ENCODE measurements at regions not wholly inside any gene's neighbourhood (a gene's known extent, or its start where the extent isn't known, plus 50 kb on each side); places are given as distances from the start of the nearest gene placed in this dataset.

- Mint-ChIP-seq H3K4me1 (no peaks in the 10 kb centered on the region), H3K27ac (no peak overlapping the region), H3K9me3 (ENCODE audit: insufficient read depth) (no peaks in the 10 kb centered on the region), H3K27me3 (peaks cover 12% of the 10 kb centered on the region), H3K4me3 (no peak overlapping the region)
- DNase-seq (peak; percentile 76), ATAC-seq (ENCODE audit: low read depth) (peak; percentile 84)
- ChIA-PET CTCF (interaction anchor here (0.6 to 8.6 kb wide), 31 partner anchors 11 to 494 kb away, joined by 3 to 139 read pairs (median 5); partner anchors contain the start of gene ZNF280B), POLR2A (no interaction called here)
- TF ChIP-seq EZH2 (IDR thresholded peaks at IDR 0.05; ENCODE audit: borderline replicate concordance, insufficient read depth, low read depth, low read length, poor library complexity, severe bottlenecking) (no peak), CTCF (IDR thresholded peaks at IDR 0.05) (peak; percentile 81)
- H3K4me1 ChIP-seq (ENCODE audit: control insufficient read depth in 2 of 2, insufficient read depth in 2 of 2, low read length in 2 of 2): peaks cover 0 to 3% of the 10 kb centered on the region in 2 donors
- H3K36me3 ChIP-seq (replicated peaks in 1 of 2; ENCODE audit: control extremely low read depth in 1 of 2, control insufficient read depth in 1 of 2, extremely low read depth in 1 of 2, insufficient read depth in 2 of 2, low read length in 1 of 2): no peaks in the 10 kb centered on the region
- H3K27me3 ChIP-seq (replicated peaks in 1 of 4; ENCODE audit: control extremely low read depth in 1 of 4, control insufficient read depth in 3 of 4, insufficient read depth in 4 of 4, low read length in 3 of 4): peaks cover 0 to 3% (median 0%) of the 10 kb centered on the region in 4 experiments
- H3K9me3 ChIP-seq (ENCODE audit: control extremely low read depth in 1 of 3, control insufficient read depth in 2 of 3, insufficient read depth in 1 of 3, low read length in 2 of 3): peaks cover 0 to 38% (median 0%) of the 10 kb centered on the region in 3 donors
- intact Hi-C loops (cut with micrococcal nuclease): loop anchor here (1.0 to 2.0 kb wide), 3 partner anchors 23 to 168 kb away; no protein-coding TSS in a partner anchor
- H4K20me1 ChIP-seq (ENCODE audit: control insufficient read depth, insufficient read depth, low read length, poor library complexity, severe bottlenecking): no peaks in the 10 kb centered on the region
- H3K79me2 ChIP-seq (ENCODE audit: control insufficient read depth, insufficient read depth, low read length): no peaks in the 10 kb centered on the region
- no peak overlapping the region for H3K4me2 ChIP-seq (replicated peaks; ENCODE audit: low read depth, low read length, poor library complexity, severe bottlenecking)
- no peak overlapping the region for H3K9ac ChIP-seq (ENCODE audit: low read length)
- H3K4me3 ChIP-seq (ENCODE audit: control extremely low read depth in 1 of 5, extremely low read depth in 1 of 5, insufficient read depth in 1 of 5, low read depth in 2 of 5, low read length in 4 of 5): no peak overlapping the region
- 59% methylated on average over 7 of the region's 9 CpGs for WGBS (ENCODE audit: insufficient coverage)
- H2AFZ ChIP-seq (ENCODE audit: insufficient read depth, low read depth, low read length, poor library complexity, severe bottlenecking): no peak overlapping the region
- no peak overlapping the region for H3K27ac ChIP-seq (ENCODE audit: low read length in 2 of 2)
Measured at GRCh38 chr22:22787786-22788459, 99.7 kb upstream of the IGLL5 start.

- Histone ChIP-seq H2AFZ (ENCODE audit: insufficient read depth, low read depth, low read length, poor library complexity, severe bottlenecking) (no peak overlapping the region), H4K20me1 (ENCODE audit: control insufficient read depth, insufficient read depth, low read length, poor library complexity, severe bottlenecking) (no peaks in the 10 kb centered on the region), H3K79me2 (ENCODE audit: control insufficient read depth, insufficient read depth, low read length) (no peaks in the 10 kb centered on the region), H3K4me3 (ENCODE audit: control extremely low read depth in 1 of 5, extremely low read depth in 1 of 5, insufficient read depth in 1 of 5, low read depth in 2 of 5, low read length in 4 of 5) (no peak overlapping the region), H3K9me3 (ENCODE audit: control extremely low read depth in 1 of 3, control insufficient read depth in 2 of 3, insufficient read depth in 1 of 3, low read length in 2 of 3) (peaks cover 0 to 38% (median 0%) of the 10 kb centered on the region in 3 donors), H3K27me3 (replicated peaks in 1 of 4; ENCODE audit: control extremely low read depth in 1 of 4, control insufficient read depth in 3 of 4, insufficient read depth in 4 of 4, low read length in 3 of 4) (peaks cover 0 to 3% (median 0%) of the 10 kb centered on the region in 4 experiments), H3K36me3 (replicated peaks in 1 of 2; ENCODE audit: control extremely low read depth in 1 of 2, control insufficient read depth in 1 of 2, extremely low read depth in 1 of 2, insufficient read depth in 2 of 2, low read length in 1 of 2) (no peaks in the 10 kb centered on the region), H3K27ac (ENCODE audit: low read length in 2 of 2) (no peak overlapping the region), H3K4me2 (replicated peaks; ENCODE audit: low read depth, low read length, poor library complexity, severe bottlenecking) (no peak overlapping the region), H3K4me1 (ENCODE audit: control insufficient read depth in 2 of 2, insufficient read depth in 2 of 2, low read length in 2 of 2) (peaks cover 0 to 3% of the 10 kb centered on the region in 2 donors), H3K9ac (ENCODE audit: low read length) (no peak overlapping the region)
- Mint-ChIP-seq H3K9me3 (ENCODE audit: insufficient read depth) (no peaks in the 10 kb centered on the region), H3K27me3 (peaks cover 12% of the 10 kb centered on the region), H3K4me3 (no peak overlapping the region), H3K27ac (no peak overlapping the region), H3K4me1 (no peaks in the 10 kb centered on the region)
- ChIA-PET CTCF (interaction anchor here (0.8 to 8.6 kb wide), 29 partner anchors 10 to 493 kb away, joined by 3 to 139 read pairs (median 5); partner anchors contain the start of gene ZNF280B), POLR2A (no interaction called here)
- intact Hi-C loops (cut with micrococcal nuclease): loop anchor here (1.0 to 2.0 kb wide), 3 partner anchors 22 to 168 kb away; no protein-coding TSS in a partner anchor
- WGBS (ENCODE audit: insufficient coverage): 71% methylated on average over 9 of the region's 9 CpGs
- TF ChIP-seq EZH2 (IDR thresholded peaks at IDR 0.05; ENCODE audit: borderline replicate concordance, insufficient read depth, low read depth, low read length, poor library complexity, severe bottlenecking): no peak
- peak; percentile 35 for TF ChIP-seq CTCF (IDR thresholded peaks at IDR 0.05)
- no peak for ATAC-seq (ENCODE audit: low read depth)
- DNase-seq: no peak
Measured at GRCh38 chr22:22788460-22789037, 99.1 kb upstream of the IGLL5 start.
